HCT116 (cell line): ENCODE measurements at regions not wholly inside any gene's neighbourhood (a gene's known extent, or its start where the extent isn't known, plus 50 kb on each side); places are given as distances from the start of the nearest gene placed in this dataset.
"Not testable (repeated sequence)": the region's sequence is repeated elsewhere in the genome, so short reads cannot be mapped to it uniquely, and the experiment has no call there.

Experiments used
- ATAC-seq: fragments of 200-7000 bp; cut with Tn5 transposase; 2 replicates; pipeline ENCODE4 v1.9.1; 2020; ENCODE audit warnings: mild to moderate bottlenecking, moderate library complexity
- BruUV-seq: library from RNA; stranded (reverse); fragments of 400-500 nt; replicated peaks from 2 replicates; lab custom pipeline; 2021; lab: Mats Ljungman, UMichigan
- CTCF ChIA-PET: fragments of 300-600 bp; sonication (Branson Sonifier 250); formaldehyde crosslinking; loops from one replicate; lab custom pipeline; 2021; ENCODE audit warnings: antibody characterized with exemption; lab: Charles Lee
- POLR2A ChIA-PET: fragments of 300-600, 350-600 bp; sonication (Branson Sonifier 250); formaldehyde crosslinking; loops from one replicate; lab custom pipeline; 2021; ENCODE audit warnings: antibody characterized with exemption; lab: Charles Lee
- RAD21 ChIA-PET, 2 experiments: fragments of 300-600 bp; sonication (Branson Sonifier 250); formaldehyde crosslinking; loops; one replicate each; lab custom pipeline; 2023; ENCODE audit warnings: low total read pairs in 2 of 2; ENCODE audit not compliant: uncharacterized antibody in 2 of 2, unreplicated experiment in 2 of 2, low non-redundant PET in 1 of 2; lab: Charles Lee
- DNase-seq: peaks from one replicate; pipeline ENCODE4 v3.0.0-alpha.2; 2010; ENCODE audit warnings: low read depth, low spot score
- H2AFZ ChIP-seq: fragments of 200-600 bp; shearing (Covaris generic), sonication (generic); 2 replicates; pipeline ENCODE4 v1.6.1; 2017; ENCODE audit warnings: low read depth, mixed run types, mixed read lengths, antibody characterized with exemption, low read length; ENCODE audit not compliant: poor library complexity, severe bottlenecking
- H3K27ac ChIP-seq: 2 replicates; pipeline ENCODE4 v1.5.1; 2012; ENCODE audit warnings: low read depth, low read length
- H3K27me3 ChIP-seq: fragments of 200-600 bp; sonication (generic); 2 replicates; pipeline ENCODE4 v1.6.1; 2016; ENCODE audit warnings: mixed run types, low read length, mixed read lengths; ENCODE audit not compliant: insufficient read depth
- H3K36me3 ChIP-seq, 2 experiments: fragments of 200-500 bp in 1 of 2; fragments of 200-600 bp in 1 of 2; sonication (Bioruptor generic) in 1 of 2; sonication (generic) in 1 of 2; 2 replicates each; pipeline versions ENCODE4 v1.5.1 to v1.6.1; 2014 to 2016; ENCODE audit warnings: low read length in 2 of 2, inconsistent platforms in 1 of 2, mixed read lengths in 1 of 2, mixed run types in 1 of 2; ENCODE audit not compliant: insufficient read depth in 2 of 2, control insufficient read depth in 1 of 2
- H3K4me1 ChIP-seq, 2 experiments: fragments of 200-600 bp in 1 of 2; sonication (generic) in 1 of 2; 2 replicates each; pipeline versions ENCODE4 v1.5.1 to v1.6.1; 2012 to 2017; ENCODE audit warnings: low read length in 2 of 2, inconsistent platforms in 1 of 2, mild to moderate bottlenecking in 1 of 2, mixed read lengths in 1 of 2, mixed run types in 1 of 2, moderate library complexity in 1 of 2; ENCODE audit not compliant: insufficient read depth in 2 of 2, control insufficient read depth in 1 of 2
- H3K4me2 ChIP-seq: fragments of 200-600 bp; sonication (generic); 2 replicates; pipeline ENCODE4 v1.6.1; 2017; ENCODE audit warnings: mixed run types, low read length, mixed read lengths
- H3K4me3 ChIP-seq, 2 experiments: fragments of 200-600 bp in 1 of 2; sonication (generic) in 1 of 2; replicated peaks in 1 of 2; 2 replicates each; pipeline ENCODE4 v1.5.1; 2011 to 2016; ENCODE audit warnings: low read length in 2 of 2, control low read depth in 1 of 2, low read depth in 1 of 2, mild to moderate bottlenecking in 1 of 2, mixed read lengths in 1 of 2, mixed run types in 1 of 2
- H3K79me2 ChIP-seq: fragments of 200-600 bp; sonication (generic); 2 replicates; pipeline ENCODE4 v1.6.1; 2017; ENCODE audit warnings: mild to moderate bottlenecking, mixed run types, low read length, moderate library complexity, mixed read lengths; ENCODE audit not compliant: insufficient read depth
- H3K9ac ChIP-seq: fragments of 200-600 bp; sonication (generic); 2 replicates; pipeline ENCODE4 v1.6.1; 2016; ENCODE audit warnings: low read length, mixed read lengths
- H3K9me2 ChIP-seq: fragments of 200-600 bp; sonication (generic), shearing (Covaris generic); 2 replicates; pipeline ENCODE4 v1.6.1; 2017; ENCODE audit warnings: mixed run types, mild to moderate bottlenecking, moderate library complexity; ENCODE audit not compliant: insufficient read depth
- H3K9me3 ChIP-seq, 2 experiments: fragments of 200-500 bp in 1 of 2; fragments of 200-600 bp in 1 of 2; sonication (Bioruptor generic) in 1 of 2; sonication (generic) in 1 of 2; 2 replicates each; pipeline ENCODE4 v1.6.1; 2014 to 2017; ENCODE audit warnings: low read length in 2 of 2, mixed read lengths in 2 of 2, inconsistent platforms in 1 of 2, low read depth in 1 of 2, mild to moderate bottlenecking in 1 of 2, mixed run types in 1 of 2, moderate library complexity in 1 of 2; ENCODE audit not compliant: control insufficient read depth in 1 of 2, insufficient read depth in 1 of 2
- H4K20me1 ChIP-seq: fragments of 200-600 bp; sonication (generic), shearing (Covaris generic); 2 replicates; pipeline ENCODE4 v1.6.1; 2017; ENCODE audit warnings: mixed run types, mild to moderate bottlenecking, moderate library complexity; ENCODE audit not compliant: insufficient read depth
- CBX3 ChIP-seq: IDR thresholded peaks from 2 replicates; pipeline ENCODE4 v1.6.1; 2012; ENCODE audit warnings: low read depth
- CEBPB ChIP-seq: IDR thresholded peaks from 2 replicates; pipeline ENCODE4 v1.6.1; 2012; ENCODE audit warnings: low read depth
- EZH2phosphoT487 ChIP-seq: fragments of 200-600 bp; IDR thresholded peaks from 2 replicates; pipeline ENCODE4 v1.6.1; 2018; ENCODE audit warnings: antibody characterized with exemption, borderline replicate concordance
- FOSL1 ChIP-seq: IDR thresholded peaks from 2 replicates; pipeline ENCODE4 v1.6.1; 2012; ENCODE audit warnings: low read depth
- JUND ChIP-seq: IDR thresholded peaks from 2 replicates; pipeline ENCODE4 v1.6.1; 2012
- POLR2A ChIP-seq: IDR thresholded peaks from 2 replicates; pipeline ENCODE4 v1.7.0; 2011; ENCODE audit warnings: borderline replicate concordance; ENCODE audit not compliant: insufficient read depth, insufficient read length; ENCODE audit errors: extremely low read depth
- RAD21 ChIP-seq: IDR thresholded peaks from 2 replicates; pipeline ENCODE4 v1.6.1; 2012; ENCODE audit warnings: low read depth, mild to moderate bottlenecking
- SP1 ChIP-seq: IDR thresholded peaks from 2 replicates; pipeline ENCODE4 v1.6.1; 2012; ENCODE audit warnings: low read depth
- SRF ChIP-seq: IDR thresholded peaks from 2 replicates; pipeline ENCODE4 v1.6.1; 2012; ENCODE audit warnings: low read depth
- TCF7L2 ChIP-seq: IDR thresholded peaks from 2 replicates; pipeline ENCODE4 v1.7.0; 2011; ENCODE audit warnings: borderline replicate concordance, inconsistent platforms; ENCODE audit not compliant: insufficient read depth, insufficient read length; ENCODE audit errors: extremely low read depth
- YY1 ChIP-seq: IDR thresholded peaks from 2 replicates; pipeline ENCODE4 v1.6.1; 2011; ENCODE audit warnings: low read length, low read depth, moderate library complexity, mild to moderate bottlenecking; ENCODE audit not compliant: insufficient replicate concordance; ENCODE audit errors: extremely low read depth
- ZFX ChIP-seq: fragments of 450-650 bp; IDR thresholded peaks from 2 replicates; pipeline ENCODE4 v1.6.1; 2017
- ZNF274 ChIP-seq: fragments of 200-500 bp; sonication (Bioruptor generic); IDR thresholded peaks from 2 replicates; pipeline ENCODE4 v1.6.1; 2014; ENCODE audit warnings: mild to moderate bottlenecking, low read depth, low read length, inconsistent platforms
- intact Hi-C: fragments of 100-400 bp; cut with micrococcal nuclease; formaldehyde crosslinking; loops from 2 replicates; pipeline ENCODE4 v1.10.0; 2022
- TF ChIP-seq, protein P1 (sequence below): IDR thresholded peaks from 2 replicates; pipeline ENCODE4 v1.6.1; 2012; ENCODE audit warnings: low read depth
- TF ChIP-seq, protein P2 (sequence below): IDR thresholded peaks from 2 replicates; pipeline ENCODE4 v1.6.1; 2012
- TF ChIP-seq, protein P3 (sequence below): IDR thresholded peaks from 2 replicates; pipeline ENCODE4 v1.6.1; 2012

DNA sequence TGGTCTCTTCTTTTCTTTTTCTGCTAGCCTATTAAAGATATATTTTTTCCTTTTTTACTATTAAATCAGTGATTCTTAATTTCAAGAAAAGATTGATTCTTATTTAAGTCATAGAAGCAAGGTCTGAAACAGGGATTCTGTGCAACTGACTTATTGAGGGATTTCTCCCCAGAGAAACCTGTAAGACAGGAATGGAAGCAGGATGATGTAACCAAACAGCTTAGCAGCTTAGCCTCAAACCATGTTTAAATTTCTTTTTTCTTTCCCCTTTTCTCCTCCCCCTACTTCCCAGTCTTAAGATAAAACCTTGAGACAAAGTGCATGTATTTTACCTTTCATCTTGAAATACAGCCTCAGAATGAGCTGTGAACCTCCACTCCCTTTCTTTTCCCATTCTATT lies 322.8 kb downstream of the NEK10 start (continued):
- no peak for TF ChIP-seq SRF
- TF ChIP-seq, all 23 proteins: peak for 0

DNA sequence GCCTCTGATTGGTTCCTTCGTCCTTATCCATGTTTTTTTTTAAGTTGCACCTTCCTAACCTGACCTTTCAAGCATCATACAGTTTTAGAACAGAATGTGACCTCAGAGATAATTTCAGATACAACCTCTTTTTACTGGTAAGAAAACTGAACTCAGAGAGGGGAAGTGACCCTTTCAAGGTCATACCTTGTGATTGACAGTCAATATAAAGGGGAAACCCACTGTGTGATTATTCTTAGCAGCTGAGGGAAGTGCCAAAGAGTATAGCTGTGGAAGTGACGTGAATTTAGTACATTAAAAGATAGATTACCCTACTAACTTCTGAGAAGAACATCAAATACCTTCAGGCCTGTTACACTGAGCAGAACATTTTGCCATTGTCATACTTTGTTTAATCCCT lies 319.4 kb downstream of the NEK10 start:
- Histone ChIP-seq H3K27me3 (0 out of 2 replicates have a peak, but pooled peaks cover under 1% of the 10 kb centered on the region), H3K27ac (no peak overlapping the region), H3K9me2 (no peaks in the 10 kb centered on the region), H3K36me3 (no peaks in the 10 kb centered on the region), H3K4me2 (no peak overlapping the region), H3K4me1 (no peaks in the 10 kb centered on the region), H3K4me3 (no peak overlapping the region), H2AFZ (no peak overlapping the region), H3K9me3 (no peaks in the 10 kb centered on the region), H3K79me2 (no peaks in the 10 kb centered on the region), H4K20me1 (no peaks in the 10 kb centered on the region), H3K9ac (no peak overlapping the region)
- DNase-seq (no peak), ATAC-seq (no peak)
- no TSS peak for BruUV-seq
- intact Hi-C loops, result no loop called here
- ChIA-PET RAD21 (no interaction called here), CTCF (no interaction called here), POLR2A (no interaction called here)
- no peak for TF ChIP-seq FOSL1
- TF ChIP-seq, protein P1, sequence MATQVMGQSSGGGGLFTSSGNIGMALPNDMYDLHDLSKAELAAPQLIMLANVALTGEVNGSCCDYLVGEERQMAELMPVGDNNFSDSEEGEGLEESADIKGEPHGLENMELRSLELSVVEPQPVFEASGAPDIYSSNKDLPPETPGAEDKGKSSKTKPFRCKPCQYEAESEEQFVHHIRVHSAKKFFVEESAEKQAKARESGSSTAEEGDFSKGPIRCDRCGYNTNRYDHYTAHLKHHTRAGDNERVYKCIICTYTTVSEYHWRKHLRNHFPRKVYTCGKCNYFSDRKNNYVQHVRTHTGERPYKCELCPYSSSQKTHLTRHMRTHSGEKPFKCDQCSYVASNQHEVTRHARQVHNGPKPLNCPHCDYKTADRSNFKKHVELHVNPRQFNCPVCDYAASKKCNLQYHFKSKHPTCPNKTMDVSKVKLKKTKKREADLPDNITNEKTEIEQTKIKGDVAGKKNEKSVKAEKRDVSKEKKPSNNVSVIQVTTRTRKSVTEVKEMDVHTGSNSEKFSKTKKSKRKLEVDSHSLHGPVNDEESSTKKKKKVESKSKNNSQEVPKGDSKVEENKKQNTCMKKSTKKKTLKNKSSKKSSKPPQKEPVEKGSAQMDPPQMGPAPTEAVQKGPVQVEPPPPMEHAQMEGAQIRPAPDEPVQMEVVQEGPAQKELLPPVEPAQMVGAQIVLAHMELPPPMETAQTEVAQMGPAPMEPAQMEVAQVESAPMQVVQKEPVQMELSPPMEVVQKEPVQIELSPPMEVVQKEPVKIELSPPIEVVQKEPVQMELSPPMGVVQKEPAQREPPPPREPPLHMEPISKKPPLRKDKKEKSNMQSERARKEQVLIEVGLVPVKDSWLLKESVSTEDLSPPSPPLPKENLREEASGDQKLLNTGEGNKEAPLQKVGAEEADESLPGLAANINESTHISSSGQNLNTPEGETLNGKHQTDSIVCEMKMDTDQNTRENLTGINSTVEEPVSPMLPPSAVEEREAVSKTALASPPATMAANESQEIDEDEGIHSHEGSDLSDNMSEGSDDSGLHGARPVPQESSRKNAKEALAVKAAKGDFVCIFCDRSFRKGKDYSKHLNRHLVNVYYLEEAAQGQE, result no peak
- no peak for TF ChIP-seq ZFX
- TF ChIP-seq SP1, result no peak
- no peak for TF ChIP-seq JUND
- TF ChIP-seq, protein P2, sequence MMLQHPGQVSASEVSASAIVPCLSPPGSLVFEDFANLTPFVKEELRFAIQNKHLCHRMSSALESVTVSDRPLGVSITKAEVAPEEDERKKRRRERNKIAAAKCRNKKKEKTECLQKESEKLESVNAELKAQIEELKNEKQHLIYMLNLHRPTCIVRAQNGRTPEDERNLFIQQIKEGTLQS, result no peak
- no peak for TF ChIP-seq SRF
- TF ChIP-seq, protein P3, sequence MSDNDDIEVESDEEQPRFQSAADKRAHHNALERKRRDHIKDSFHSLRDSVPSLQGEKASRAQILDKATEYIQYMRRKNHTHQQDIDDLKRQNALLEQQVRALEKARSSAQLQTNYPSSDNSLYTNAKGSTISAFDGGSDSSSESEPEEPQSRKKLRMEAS, result no peak
- TF ChIP-seq YY1, result no peak
- TF ChIP-seq POLR2A, result no peak
- TF ChIP-seq CEBPB, result no peak
- no peak for TF ChIP-seq RAD21
- TF ChIP-seq EZH2phosphoT487, result no peak
- TF ChIP-seq CBX3, result no peak
- TF ChIP-seq TCF7L2, result no peak
- no peak for TF ChIP-seq ZNF274

DNA sequence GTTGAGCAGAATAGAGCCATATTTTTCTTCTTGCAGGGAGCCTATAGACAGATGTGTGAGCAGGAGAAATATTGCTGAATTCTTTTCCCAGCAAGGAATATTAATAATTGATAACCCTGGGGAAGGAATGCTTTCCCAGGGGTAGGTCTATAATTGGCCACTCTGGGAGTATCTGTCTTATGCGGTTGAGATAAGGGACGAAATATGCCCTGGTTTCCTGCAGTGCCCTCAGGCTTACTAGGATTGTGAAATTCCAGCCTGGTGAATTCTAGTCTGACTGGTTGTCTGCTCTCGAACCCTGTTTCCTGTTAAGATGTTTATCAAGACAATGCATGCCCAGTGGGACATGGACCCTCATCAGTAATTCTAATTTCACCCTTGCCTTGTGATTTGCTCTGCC lies 317.7 kb downstream of the NEK10 start:
- H3K4me1 ChIP-seq, intact Hi-C loops, H3K9me2 ChIP-seq, DNase-seq, POLR2A ChIA-PET, H3K27me3 ChIP-seq, H3K36me3 ChIP-seq, H4K20me1 ChIP-seq, H2AFZ ChIP-seq, H3K27ac ChIP-seq, RAD21 ChIA-PET, CTCF ChIA-PET, H3K4me3 ChIP-seq, BruUV-seq, H3K9me3 ChIP-seq, H3K79me2 ChIP-seq, ATAC-seq, H3K9ac ChIP-seq, H3K4me2 ChIP-seq: not testable (repeated sequence)
